Lower lobe of right lung (tissue), 2 donors: ENCODE measurements at regions not wholly inside any gene's neighbourhood (a gene's known extent, or its start where the extent isn't known, plus 50 kb on each side); places are given as distances from the start of the nearest gene placed in this dataset.

Source experiments
- ATAC-seq, 2 donors: fragments of 200-7000 bp; cut with Tn5 transposase; one replicate each; pipeline ENCODE4 v1.9.1; 2020 to 2022; ENCODE audit warnings: mild to moderate bottlenecking in 2 of 2, moderate library complexity in 2 of 2
- DNase-seq: peaks from one replicate; pipeline ENCODE4 v3.0.0-alpha.2; 2020
- H3K27ac ChIP-seq: fragments of 200-600 bp; one replicate; pipeline ENCODE4 v1.8.0; 2022
- H3K27me3 ChIP-seq: fragments of 200-600 bp; one replicate; pipeline ENCODE4 v1.8.0; 2022; ENCODE audit warnings: low read depth
- H3K36me3 ChIP-seq: fragments of 200-600 bp; one replicate; pipeline ENCODE4 v1.8.0; 2022; ENCODE audit warnings: mild to moderate bottlenecking
- H3K4me1 ChIP-seq: fragments of 200-600 bp; one replicate; pipeline ENCODE4 v1.8.0; 2022
- H3K4me3 ChIP-seq: fragments of 200-600 bp; one replicate; pipeline ENCODE4 v1.8.0; 2022; ENCODE audit warnings: mild to moderate bottlenecking
- H3K9me3 ChIP-seq: fragments of 200-600 bp; one replicate; pipeline ENCODE4 v1.8.0; 2022
- CTCF ChIP-seq: fragments of 200-600 bp; IDR thresholded peaks from one replicate; pipeline ENCODE4 v1.8.0; 2022; ENCODE audit warnings: antibody characterized with exemption, mild to moderate bottlenecking
- intact Hi-C: fragments of 100-400 bp; cut with DNase I; formaldehyde crosslinking; loops from one replicate; pipeline ENCODE4 v1.11.0; 2022
- donor health status: DM: no; HTN: yes; CAD: no; lungs with severe emphysema.

GRCh38 chrX:79704325-79704724 is 310.2 kb upstream of the TBX22 start:
- ATAC-seq (no peak), DNase-seq (no peak)
- no peak for TF ChIP-seq CTCF
- Histone ChIP-seq H3K27me3 (no peaks in the 10 kb centered on the region), H3K36me3 (no peaks in the 10 kb centered on the region), H3K4me3 (no peak overlapping the region), H3K27ac (no peak overlapping the region), H3K4me1 (no peaks in the 10 kb centered on the region), H3K9me3 (no peaks in the 10 kb centered on the region)
- intact Hi-C loops, result no loop called here

GRCh38 chrX:79708581-79708980 is 306.0 kb upstream of the TBX22 start:
- Histone ChIP-seq H3K9me3 (no peaks in the 10 kb centered on the region), H3K27ac (no peak overlapping the region), H3K4me1 (no peaks in the 10 kb centered on the region), H3K27me3 (no peaks in the 10 kb centered on the region), H3K36me3 (no peaks in the 10 kb centered on the region), H3K4me3 (no peak overlapping the region)
- intact Hi-C loops, result no loop called here
- no peak for DNase-seq
- no peak for ATAC-seq
- no peak for TF ChIP-seq CTCF

GRCh38 chrX:79715448-79715847 is 299.1 kb upstream of the TBX22 start:
- DNase-seq (no peak), ATAC-seq (no peak)
- Histone ChIP-seq H3K4me3 (no peak overlapping the region), H3K36me3 (no peaks in the 10 kb centered on the region), H3K27ac (no peak overlapping the region), H3K27me3 (no peaks in the 10 kb centered on the region), H3K9me3 (no peaks in the 10 kb centered on the region), H3K4me1 (no peaks in the 10 kb centered on the region)
- intact Hi-C loops, result no loop called here
- no peak for TF ChIP-seq CTCF

GRCh38 chrX:79719568-79720231 is 294.9 kb upstream of the TBX22 start:
- no peak for ATAC-seq
- Histone ChIP-seq H3K4me3 (no peak overlapping the region), H3K27ac (no peak overlapping the region), H3K9me3 (no peaks in the 10 kb centered on the region), H3K36me3 (no peaks in the 10 kb centered on the region), H3K27me3 (no peaks in the 10 kb centered on the region), H3K4me1 (no peaks in the 10 kb centered on the region)
- no peak for TF ChIP-seq CTCF
- intact Hi-C loops, result no loop called here
- DNase-seq, result no peak

GRCh38 chrX:79721234-79721633 is 293.3 kb upstream of the TBX22 start:
- Histone ChIP-seq H3K36me3 (no peaks in the 10 kb centered on the region), H3K27me3 (no peaks in the 10 kb centered on the region), H3K27ac (no peak overlapping the region), H3K4me1 (no peaks in the 10 kb centered on the region), H3K9me3 (no peaks in the 10 kb centered on the region), H3K4me3 (no peak overlapping the region)
- intact Hi-C loops, result no loop called here
- DNase-seq (peak; percentile 37), ATAC-seq (peak; percentile 45 to 62)
- no peak for TF ChIP-seq CTCF
